Uterus (tissue), 3 donors: ENCODE measurements at regions not wholly inside any gene's neighbourhood (a gene's known extent, or its start where the extent isn't known, plus 50 kb on each side); places are given as distances from the start of the nearest gene placed in this dataset.

Source experiments
- DNase-seq, 2 donors: peaks; one replicate each; pipeline ENCODE4 v3.0.0-alpha.2; 2019 to 2020
- H3K27ac ChIP-seq, 2 donors: fragments of 200-600 bp; sonication (generic); 1 replicate in 1 of 2; 2 replicates in 1 of 2; pipeline ENCODE4 v1.5.1; 2016 to 2018
- H3K27me3 ChIP-seq, 2 donors: fragments of 200-600 bp; sonication (generic); one replicate each; pipeline ENCODE4 v1.5.1; 2018 to 2019; ENCODE audit warnings: control low read depth in 1 of 2
- H3K36me3 ChIP-seq, 2 donors: fragments of 200-600 bp; sonication (generic); one replicate each; pipeline ENCODE4 v1.5.1; 2019; ENCODE audit warnings: control low read depth in 1 of 2
- H3K4me1 ChIP-seq, 2 donors: fragments of 200-600 bp; sonication (generic); one replicate each; pipeline ENCODE4 v1.5.1; 2018 to 2019; ENCODE audit warnings: control low read depth in 1 of 2
- H3K4me3 ChIP-seq, 2 donors: fragments of 200-600 bp; sonication (generic); 1 replicate in 1 of 2; 2 replicates in 1 of 2; pipeline ENCODE4 v1.5.1; 2018 to 2019; ENCODE audit warnings: mild to moderate bottlenecking in 1 of 2
- H3K9me3 ChIP-seq, 2 donors: fragments of 200-600 bp; sonication (generic); one replicate each; pipeline ENCODE4 v1.5.1; 2019; ENCODE audit warnings: control low read depth in 1 of 2
- POLR2A ChIP-seq, 2 donors: fragments of 450-650 bp; IDR thresholded peaks; one replicate each; pipeline ENCODE4 v1.6.1; 2016; ENCODE audit warnings: antibody characterized with exemption in 2 of 2, mild to moderate bottlenecking in 1 of 2, moderate library complexity in 1 of 2
- intact Hi-C: fragments of 100-400 bp; cut with DNase I; formaldehyde crosslinking; loops from one replicate; pipeline ENCODE4 v1.15.1; 2023; ENCODE audit warnings: low total_unique reads
- TF ChIP-seq, protein P1 (sequence below), 4 experiments: fragments of 200-600 bp in 2 of 4; fragments of 450-650 bp in 2 of 4; sonication (generic) in 2 of 4; IDR thresholded peaks; one replicate each; pipeline ENCODE4 v1.5.1; 2016 to 2019; ENCODE audit warnings: antibody characterized with exemption in 4 of 4, mild to moderate bottlenecking in 2 of 4, moderate library complexity in 1 of 4
- donor health status: DM: yes; HTN: yes; CAD: no.

DNA sequence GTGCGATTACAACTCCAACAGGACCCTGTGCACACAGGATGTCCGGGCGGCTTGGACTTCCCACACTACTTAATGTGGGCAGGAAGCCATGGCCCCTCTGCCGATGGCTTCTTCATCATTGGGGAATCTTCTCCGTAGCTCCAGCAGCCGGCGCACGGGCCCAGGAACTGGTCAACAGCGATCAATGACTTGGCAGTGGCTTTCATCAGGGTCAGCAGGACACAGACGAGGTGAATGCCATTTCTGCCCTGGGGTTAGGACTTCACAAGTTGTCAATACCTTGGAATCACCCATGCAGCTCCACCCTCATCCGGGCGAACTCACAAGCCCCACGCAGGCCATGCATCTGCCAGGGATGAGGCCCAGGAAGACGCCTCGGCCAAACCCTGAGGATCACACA, 645.7 kb downstream of the BRD1 start:
- no peaks in the 10 kb centered on the region for H3K9me3 ChIP-seq
- H3K4me1 ChIP-seq = no peaks in the 10 kb centered on the region
- no peak for TF ChIP-seq POLR2A (IDR thresholded peaks at IDR 0.05)
- TF ChIP-seq, protein P1, sequence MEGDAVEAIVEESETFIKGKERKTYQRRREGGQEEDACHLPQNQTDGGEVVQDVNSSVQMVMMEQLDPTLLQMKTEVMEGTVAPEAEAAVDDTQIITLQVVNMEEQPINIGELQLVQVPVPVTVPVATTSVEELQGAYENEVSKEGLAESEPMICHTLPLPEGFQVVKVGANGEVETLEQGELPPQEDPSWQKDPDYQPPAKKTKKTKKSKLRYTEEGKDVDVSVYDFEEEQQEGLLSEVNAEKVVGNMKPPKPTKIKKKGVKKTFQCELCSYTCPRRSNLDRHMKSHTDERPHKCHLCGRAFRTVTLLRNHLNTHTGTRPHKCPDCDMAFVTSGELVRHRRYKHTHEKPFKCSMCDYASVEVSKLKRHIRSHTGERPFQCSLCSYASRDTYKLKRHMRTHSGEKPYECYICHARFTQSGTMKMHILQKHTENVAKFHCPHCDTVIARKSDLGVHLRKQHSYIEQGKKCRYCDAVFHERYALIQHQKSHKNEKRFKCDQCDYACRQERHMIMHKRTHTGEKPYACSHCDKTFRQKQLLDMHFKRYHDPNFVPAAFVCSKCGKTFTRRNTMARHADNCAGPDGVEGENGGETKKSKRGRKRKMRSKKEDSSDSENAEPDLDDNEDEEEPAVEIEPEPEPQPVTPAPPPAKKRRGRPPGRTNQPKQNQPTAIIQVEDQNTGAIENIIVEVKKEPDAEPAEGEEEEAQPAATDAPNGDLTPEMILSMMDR (IDR thresholded peaks at IDR 0.05) = no peak
- DNase-seq = no peak
- H3K4me3 ChIP-seq = no peak overlapping the region
- no peak overlapping the region for H3K27ac ChIP-seq
- H3K36me3 ChIP-seq = no peaks in the 10 kb centered on the region
- H3K27me3 ChIP-seq = no peaks in the 10 kb centered on the region
- intact Hi-C loops = no loop called here

DNA sequence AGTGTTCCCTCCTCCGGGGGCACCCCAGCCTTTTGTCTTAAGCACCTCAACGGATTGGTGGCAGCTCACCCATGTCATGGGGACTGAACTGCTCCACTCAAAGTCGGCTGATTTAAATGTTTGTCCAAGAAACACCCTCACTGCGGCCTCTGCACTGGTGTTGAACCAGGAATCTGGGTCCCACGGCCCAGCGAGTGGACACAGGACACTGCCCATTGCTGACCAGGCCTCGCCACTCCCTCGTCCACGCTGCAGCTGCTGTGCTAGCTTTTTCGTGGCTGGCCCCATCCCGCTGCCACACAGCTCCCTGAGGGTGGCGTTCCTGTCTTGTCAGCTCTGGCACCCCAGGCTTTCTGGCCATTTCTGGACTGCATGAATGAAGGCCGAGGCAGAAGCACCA, 646.2 kb downstream of the BRD1 start:
- no peak for DNase-seq

DNA sequence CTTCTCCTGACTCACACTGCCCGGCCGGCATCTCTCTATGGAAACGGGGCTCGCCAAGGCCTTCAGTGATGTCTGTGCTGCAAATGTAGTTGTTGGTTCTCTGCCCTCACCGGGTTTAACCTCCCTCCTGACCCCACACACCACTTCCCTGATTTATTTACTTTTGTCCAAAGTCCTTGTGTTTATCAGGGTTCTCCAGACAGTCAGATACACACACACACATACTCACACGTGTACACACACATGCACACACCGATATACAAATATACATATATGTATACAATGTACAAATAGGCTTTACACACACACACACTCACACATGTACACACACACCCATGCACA, 647.0 kb downstream of the BRD1 start:
- Histone ChIP-seq H3K9me3 (no peaks in the 10 kb centered on the region), H3K27me3 (no peaks in the 10 kb centered on the region)

More for the DNA sequence above, 646.2 kb downstream of the BRD1 start:
- intact Hi-C loops = no loop called here
- Histone ChIP-seq H3K36me3 (no peaks in the 10 kb centered on the region), H3K9me3 (no peaks in the 10 kb centered on the region), H3K4me3 (no peak overlapping the region), H3K27me3 (no peaks in the 10 kb centered on the region), H3K27ac (no peak overlapping the region), H3K4me1 (no peaks in the 10 kb centered on the region)
- TF ChIP-seq, protein P1 (IDR thresholded peaks at IDR 0.05) = no peak
- no peak for TF ChIP-seq POLR2A (IDR thresholded peaks at IDR 0.05)

DNA sequence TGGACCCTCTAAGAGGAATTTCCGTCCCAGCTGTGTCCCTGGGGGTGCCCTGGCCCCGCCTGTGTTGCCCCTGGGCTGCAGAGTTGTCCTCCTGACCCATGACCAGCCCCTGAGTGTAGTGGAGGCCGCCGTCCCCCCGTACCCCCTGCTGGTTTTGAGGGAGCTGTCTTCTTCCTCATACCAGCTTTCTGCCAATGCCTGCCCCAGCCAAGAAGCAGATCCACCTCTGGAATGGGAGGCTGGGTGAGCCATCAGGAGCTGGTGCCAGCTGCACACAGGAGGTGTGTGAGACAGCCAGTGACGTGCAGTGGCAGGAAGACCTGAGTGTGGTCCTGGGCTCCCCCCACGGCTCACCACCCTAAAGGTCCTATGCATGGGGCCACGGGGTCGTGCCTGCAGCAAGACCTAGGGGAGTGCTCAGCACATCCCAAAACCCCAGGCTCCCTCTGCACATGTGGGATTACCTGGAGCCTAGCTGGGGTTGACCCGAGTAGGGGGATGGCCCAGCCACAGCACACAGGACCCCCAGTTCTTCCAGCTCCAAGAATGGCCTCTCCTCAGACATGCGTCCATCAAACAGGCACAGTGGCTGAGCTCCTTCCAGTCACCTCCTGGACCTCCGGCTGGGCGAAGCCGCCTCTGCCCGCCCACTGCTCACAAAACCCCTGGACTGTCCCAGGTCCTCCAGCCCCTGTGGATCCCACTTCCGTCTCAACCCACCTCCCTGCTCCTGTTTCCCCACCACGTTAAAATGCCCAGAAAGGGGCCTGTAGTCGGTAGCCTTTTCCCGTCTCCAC, 647.6 kb downstream of the BRD1 start:
- Histone ChIP-seq H3K4me1 (no peaks in the 10 kb centered on the region), H3K4me3 (no peak overlapping the region), H3K27ac (no peak overlapping the region), H3K36me3 (no peaks in the 10 kb centered on the region), H3K9me3 (no peaks in the 10 kb centered on the region), H3K27me3 (no peaks in the 10 kb centered on the region)
- DNase-seq = no peak
- intact Hi-C loops = no loop called here
- TF ChIP-seq, protein P1 (IDR thresholded peaks at IDR 0.05) = no peak

More for the DNA sequence above, 647.0 kb downstream of the BRD1 start:
- TF ChIP-seq, protein P1 (IDR thresholded peaks at IDR 0.05) = no peak
- no peak for TF ChIP-seq POLR2A (IDR thresholded peaks at IDR 0.05)
- Histone ChIP-seq H3K27ac (no peak overlapping the region), H3K36me3 (no peaks in the 10 kb centered on the region), H3K4me3 (no peak overlapping the region), H3K4me1 (no peaks in the 10 kb centered on the region)
- DNase-seq = no peak
- intact Hi-C loops = no loop called here

DNA sequence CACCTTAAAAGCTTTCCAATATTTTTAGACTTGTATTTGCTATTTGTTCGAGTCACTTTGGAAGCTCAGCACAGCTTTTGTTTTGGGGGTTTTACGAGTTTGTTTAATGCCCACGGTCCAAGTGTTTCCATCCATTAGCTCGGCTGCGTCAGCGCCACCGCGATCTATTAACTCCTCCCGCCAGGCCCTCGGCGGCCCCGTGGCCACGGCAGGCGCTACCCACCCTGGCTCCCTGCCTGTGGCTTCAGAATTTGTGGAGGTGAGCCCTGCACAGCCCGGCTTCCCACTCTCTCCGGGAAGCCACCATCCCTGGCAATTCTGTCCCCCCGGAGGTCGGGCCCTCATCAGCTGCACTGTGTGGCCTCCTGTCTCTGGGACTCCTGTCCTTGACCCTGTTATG, 648.5 kb downstream of the BRD1 start:
- intact Hi-C loops = no loop called here

More for the DNA sequence above, 648.5 kb downstream of the BRD1 start:
- H3K27ac ChIP-seq = no peak overlapping the region
- H3K4me3 ChIP-seq = no peak overlapping the region
- no peaks in the 10 kb centered on the region for H3K9me3 ChIP-seq
- no peaks in the 10 kb centered on the region for H3K27me3 ChIP-seq
- H3K4me1 ChIP-seq = no peaks in the 10 kb centered on the region
- no peaks in the 10 kb centered on the region for H3K36me3 ChIP-seq
- DNase-seq = no peak
- TF ChIP-seq, protein P1 (IDR thresholded peaks at IDR 0.05) = no peak
- no peak for TF ChIP-seq POLR2A (IDR thresholded peaks at IDR 0.05)
